HCT116 (cell line): ENCODE measurements at regions not wholly inside any gene's neighbourhood (a gene's known extent, or its start where the extent isn't known, plus 50 kb on each side); places are given as distances from the start of the nearest gene placed in this dataset.

ENCODE experiments used
- ATAC-seq: fragments of 200-7000 bp; cut with Tn5 transposase; 2 replicates; pipeline ENCODE4 v1.9.1; 2020; ENCODE audit warnings: mild to moderate bottlenecking, moderate library complexity
- BruUV-seq: library from RNA; stranded (reverse); fragments of 400-500 nt; replicated peaks from 2 replicates; lab custom pipeline; 2021; lab: Mats Ljungman, UMichigan
- CTCF ChIA-PET: fragments of 300-600 bp; sonication (Branson Sonifier 250); formaldehyde crosslinking; loops from one replicate; lab custom pipeline; 2021; ENCODE audit warnings: antibody characterized with exemption; lab: Charles Lee
- POLR2A ChIA-PET: fragments of 300-600, 350-600 bp; sonication (Branson Sonifier 250); formaldehyde crosslinking; loops from one replicate; lab custom pipeline; 2021; ENCODE audit warnings: antibody characterized with exemption; lab: Charles Lee
- RAD21 ChIA-PET, 2 experiments: fragments of 300-600 bp; sonication (Branson Sonifier 250); formaldehyde crosslinking; loops; one replicate each; lab custom pipeline; 2023; ENCODE audit warnings: low total read pairs in 2 of 2; ENCODE audit not compliant: uncharacterized antibody in 2 of 2, unreplicated experiment in 2 of 2, low non-redundant PET in 1 of 2; lab: Charles Lee
- DNase-seq: peaks from one replicate; pipeline ENCODE4 v3.0.0-alpha.2; 2010; ENCODE audit warnings: low read depth, low spot score
- H2AFZ ChIP-seq: fragments of 200-600 bp; shearing (Covaris generic), sonication (generic); 2 replicates; pipeline ENCODE4 v1.6.1; 2017; ENCODE audit warnings: low read depth, mixed run types, mixed read lengths, antibody characterized with exemption, low read length; ENCODE audit not compliant: poor library complexity, severe bottlenecking
- H3K27ac ChIP-seq: 2 replicates; pipeline ENCODE4 v1.5.1; 2012; ENCODE audit warnings: low read depth, low read length
- H3K27me3 ChIP-seq: fragments of 200-600 bp; sonication (generic); 2 replicates; pipeline ENCODE4 v1.6.1; 2016; ENCODE audit warnings: mixed run types, low read length, mixed read lengths; ENCODE audit not compliant: insufficient read depth
- H3K36me3 ChIP-seq, 2 experiments: fragments of 200-500 bp in 1 of 2; fragments of 200-600 bp in 1 of 2; sonication (Bioruptor generic) in 1 of 2; sonication (generic) in 1 of 2; 2 replicates each; pipeline versions ENCODE4 v1.5.1 to v1.6.1; 2014 to 2016; ENCODE audit warnings: low read length in 2 of 2, inconsistent platforms in 1 of 2, mixed read lengths in 1 of 2, mixed run types in 1 of 2; ENCODE audit not compliant: insufficient read depth in 2 of 2, control insufficient read depth in 1 of 2
- H3K4me1 ChIP-seq, 2 experiments: fragments of 200-600 bp in 1 of 2; sonication (generic) in 1 of 2; 2 replicates each; pipeline versions ENCODE4 v1.5.1 to v1.6.1; 2012 to 2017; ENCODE audit warnings: low read length in 2 of 2, inconsistent platforms in 1 of 2, mild to moderate bottlenecking in 1 of 2, mixed read lengths in 1 of 2, mixed run types in 1 of 2, moderate library complexity in 1 of 2; ENCODE audit not compliant: insufficient read depth in 2 of 2, control insufficient read depth in 1 of 2
- H3K4me2 ChIP-seq: fragments of 200-600 bp; sonication (generic); 2 replicates; pipeline ENCODE4 v1.6.1; 2017; ENCODE audit warnings: mixed run types, low read length, mixed read lengths
- H3K4me3 ChIP-seq, 2 experiments: fragments of 200-600 bp in 1 of 2; sonication (generic) in 1 of 2; replicated peaks in 1 of 2; 2 replicates each; pipeline ENCODE4 v1.5.1; 2011 to 2016; ENCODE audit warnings: low read length in 2 of 2, control low read depth in 1 of 2, low read depth in 1 of 2, mild to moderate bottlenecking in 1 of 2, mixed read lengths in 1 of 2, mixed run types in 1 of 2
- H3K79me2 ChIP-seq: fragments of 200-600 bp; sonication (generic); 2 replicates; pipeline ENCODE4 v1.6.1; 2017; ENCODE audit warnings: mild to moderate bottlenecking, mixed run types, low read length, moderate library complexity, mixed read lengths; ENCODE audit not compliant: insufficient read depth
- H3K9ac ChIP-seq: fragments of 200-600 bp; sonication (generic); 2 replicates; pipeline ENCODE4 v1.6.1; 2016; ENCODE audit warnings: low read length, mixed read lengths
- H3K9me2 ChIP-seq: fragments of 200-600 bp; sonication (generic), shearing (Covaris generic); 2 replicates; pipeline ENCODE4 v1.6.1; 2017; ENCODE audit warnings: mixed run types, mild to moderate bottlenecking, moderate library complexity; ENCODE audit not compliant: insufficient read depth
- H3K9me3 ChIP-seq, 2 experiments: fragments of 200-500 bp in 1 of 2; fragments of 200-600 bp in 1 of 2; sonication (Bioruptor generic) in 1 of 2; sonication (generic) in 1 of 2; 2 replicates each; pipeline ENCODE4 v1.6.1; 2014 to 2017; ENCODE audit warnings: low read length in 2 of 2, mixed read lengths in 2 of 2, inconsistent platforms in 1 of 2, low read depth in 1 of 2, mild to moderate bottlenecking in 1 of 2, mixed run types in 1 of 2, moderate library complexity in 1 of 2; ENCODE audit not compliant: control insufficient read depth in 1 of 2, insufficient read depth in 1 of 2
- H4K20me1 ChIP-seq: fragments of 200-600 bp; sonication (generic), shearing (Covaris generic); 2 replicates; pipeline ENCODE4 v1.6.1; 2017; ENCODE audit warnings: mixed run types, mild to moderate bottlenecking, moderate library complexity; ENCODE audit not compliant: insufficient read depth
- CEBPB ChIP-seq: IDR thresholded peaks from 2 replicates; pipeline ENCODE4 v1.6.1; 2012; ENCODE audit warnings: low read depth
- EGR1 ChIP-seq: IDR thresholded peaks from 2 replicates; pipeline ENCODE4 v1.6.1; 2012; ENCODE audit warnings: low read depth
- EZH2 ChIP-seq: fragments of 200-600 bp; sonication (generic); IDR thresholded peaks from 2 replicates; pipeline ENCODE4 v1.6.1; 2017; ENCODE audit warnings: antibody characterized with exemption, mixed run types
- FOSL1 ChIP-seq: IDR thresholded peaks from 2 replicates; pipeline ENCODE4 v1.6.1; 2012; ENCODE audit warnings: low read depth
- JUND ChIP-seq: IDR thresholded peaks from 2 replicates; pipeline ENCODE4 v1.6.1; 2012
- POLR2AphosphoS5 ChIP-seq: IDR thresholded peaks from 2 replicates; pipeline ENCODE4 v1.6.1; 2011; ENCODE audit warnings: mild to moderate bottlenecking, low read depth, low read length, moderate library complexity
- REST ChIP-seq: IDR thresholded peaks from 2 replicates; pipeline ENCODE4 v1.6.1; 2012; ENCODE audit warnings: low read depth
- SIN3A ChIP-seq: IDR thresholded peaks from 2 replicates; pipeline ENCODE4 v1.6.1; 2012; ENCODE audit warnings: low read depth
- SRF ChIP-seq: IDR thresholded peaks from 2 replicates; pipeline ENCODE4 v1.6.1; 2012; ENCODE audit warnings: low read depth
- ZBTB33 ChIP-seq: IDR thresholded peaks from 2 replicates; pipeline ENCODE4 v1.6.1; 2011; ENCODE audit warnings: mild to moderate bottlenecking, low read length, moderate library complexity; ENCODE audit not compliant: insufficient replicate concordance; ENCODE audit errors: extremely low read depth
- ZNF274 ChIP-seq: fragments of 200-500 bp; sonication (Bioruptor generic); IDR thresholded peaks from 2 replicates; pipeline ENCODE4 v1.6.1; 2014; ENCODE audit warnings: mild to moderate bottlenecking, low read depth, low read length, inconsistent platforms
- intact Hi-C: fragments of 100-400 bp; cut with micrococcal nuclease; formaldehyde crosslinking; loops from 2 replicates; pipeline ENCODE4 v1.10.0; 2022
- TF ChIP-seq, protein P1 (sequence below): IDR thresholded peaks from 2 replicates; pipeline ENCODE4 v1.6.1; 2012

DNA sequence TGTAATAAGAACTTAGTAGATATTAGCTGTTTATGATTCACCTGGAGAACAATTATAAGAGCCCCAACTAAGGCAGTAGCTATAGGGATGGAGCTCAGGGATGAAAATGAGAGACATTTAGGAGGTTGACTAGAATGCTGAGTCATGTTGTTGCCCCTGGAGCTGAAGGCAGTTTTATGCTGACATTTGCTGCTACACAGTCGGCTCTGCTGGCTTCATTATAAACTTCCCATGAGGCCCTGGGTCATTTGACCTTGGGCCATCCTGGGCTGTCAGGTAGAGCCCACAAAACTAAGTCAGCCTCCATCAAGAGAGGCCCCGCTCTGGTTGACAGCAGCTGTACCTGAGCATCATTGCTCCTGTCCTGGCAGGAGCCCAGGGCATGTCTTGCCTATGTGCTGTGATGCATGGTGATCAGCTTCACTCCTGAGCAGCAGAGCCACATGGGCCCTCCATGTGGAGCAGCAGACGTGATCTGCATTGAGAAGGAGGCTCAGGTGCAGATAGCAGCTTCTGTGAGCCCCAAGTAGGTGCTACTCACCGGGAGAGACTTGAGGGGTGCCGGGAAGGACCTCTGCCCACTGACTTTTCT is 112.4 kb downstream of the TBX19 start:
- no peak overlapping the region for H3K4me2 ChIP-seq
- POLR2A ChIA-PET = interaction anchor here (2.2 kb wide), 1 partner anchor 13 kb away, joined by 6 read pairs; no protein-coding TSS in a partner anchor

More for the DNA sequence above, 112.4 kb downstream of the TBX19 start:
- BruUV-seq = no TSS peak
- H3K4me1 ChIP-seq = peaks cover 49 to 51% of the 10 kb centered on the region in 2 experiments
- no peak overlapping the region for H3K9ac ChIP-seq
- no peak overlapping the region for H3K4me3 ChIP-seq
- TF ChIP-seq REST = no peak
- no peak for TF ChIP-seq FOSL1
- no peak for TF ChIP-seq EZH2
- no peak for TF ChIP-seq SRF
- no peak for TF ChIP-seq ZNF274
- no peak for TF ChIP-seq POLR2AphosphoS5
- no peak for TF ChIP-seq JUND
- no peak for TF ChIP-seq SIN3A
- no peak for TF ChIP-seq CEBPB
- TF ChIP-seq, protein P1, sequence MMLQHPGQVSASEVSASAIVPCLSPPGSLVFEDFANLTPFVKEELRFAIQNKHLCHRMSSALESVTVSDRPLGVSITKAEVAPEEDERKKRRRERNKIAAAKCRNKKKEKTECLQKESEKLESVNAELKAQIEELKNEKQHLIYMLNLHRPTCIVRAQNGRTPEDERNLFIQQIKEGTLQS = no peak
- no peak for TF ChIP-seq EGR1
- TF ChIP-seq ZBTB33 = no peak
- ATAC-seq (no peak), DNase-seq (no peak)
- H3K27ac ChIP-seq = peak overlapping the region; percentile 52
- intact Hi-C loops = no loop called here
- H4K20me1 ChIP-seq = no peaks in the 10 kb centered on the region
- no peaks in the 10 kb centered on the region for H3K9me3 ChIP-seq
- no peak overlapping the region for H2AFZ ChIP-seq
- H3K27me3 ChIP-seq = no peaks in the 10 kb centered on the region
- H3K9me2 ChIP-seq = no peaks in the 10 kb centered on the region
- RAD21 ChIA-PET = no interaction called here
- CTCF ChIA-PET = no interaction called here
- H3K36me3 ChIP-seq = no peaks in the 10 kb centered on the region
- H3K79me2 ChIP-seq = no peaks in the 10 kb centered on the region
